H9 (cell line): ENCODE measurements at regions not wholly inside any gene's neighbourhood (a gene's known extent, or its start where the extent isn't known, plus 50 kb on each side); places are given as distances from the start of the nearest gene placed in this dataset.

Source experiments
- DNase-seq: peaks from one replicate; pipeline ENCODE4 v3.0.0-alpha.2; 2017
- H2AFZ ChIP-seq: one replicate; pipeline ENCODE4 v1.6.1; 2013; ENCODE audit warnings: mild to moderate bottlenecking, low read length, control low read depth, moderate library complexity
- H2AK5ac ChIP-seq: 2 replicates; pipeline ENCODE4 v1.6.1; 2013; ENCODE audit warnings: low read length, control low read depth, mixed read lengths; ENCODE audit not compliant: insufficient read length
- H2BK120ac ChIP-seq: one replicate; pipeline ENCODE4 v1.6.1; 2013; ENCODE audit warnings: low read depth, mild to moderate bottlenecking, low read length, control low read depth, inconsistent platforms; ENCODE audit not compliant: poor library complexity, severe bottlenecking
- H2BK12ac ChIP-seq: 2 replicates; pipeline ENCODE4 v1.6.1; 2013; ENCODE audit warnings: low read length, control low read depth, mixed read lengths, low read depth; ENCODE audit not compliant: insufficient read length
- H2BK15ac ChIP-seq: 2 replicates; pipeline ENCODE4 v1.6.1; 2013; ENCODE audit warnings: low read depth, low read length, control low read depth
- H2BK20ac ChIP-seq: one replicate; pipeline ENCODE4 v1.6.1; 2013; ENCODE audit warnings: low read depth, mild to moderate bottlenecking, low read length, control low read depth, inconsistent platforms; ENCODE audit not compliant: poor library complexity, severe bottlenecking
- H2BK5ac ChIP-seq: 2 replicates; pipeline ENCODE4 v1.6.1; 2013; ENCODE audit warnings: low read length, control low read depth, mixed read lengths; ENCODE audit not compliant: insufficient read length
- H3K14ac ChIP-seq: 2 replicates; pipeline ENCODE4 v1.6.1; 2013; ENCODE audit warnings: low read length, control low read depth; ENCODE audit not compliant: insufficient read depth
- H3K18ac ChIP-seq: 2 replicates; pipeline ENCODE4 v1.6.1; 2013; ENCODE audit warnings: low read depth, mild to moderate bottlenecking, mixed read lengths, low read length, control low read depth; ENCODE audit not compliant: insufficient read length
- H3K23ac ChIP-seq: 2 replicates; pipeline ENCODE4 v1.6.1; 2013; ENCODE audit warnings: low read length, control low read depth, mixed read lengths, low read depth; ENCODE audit not compliant: insufficient read length
- H3K23me2 ChIP-seq: 2 replicates; pipeline ENCODE4 v1.6.1; 2013; ENCODE audit warnings: low read depth, mild to moderate bottlenecking, mixed read lengths, low read length, control low read depth; ENCODE audit not compliant: insufficient read length, poor library complexity, severe bottlenecking
- H3K27ac ChIP-seq: 2 replicates; pipeline ENCODE4 v1.5.1; 2013; ENCODE audit warnings: low read length, control low read depth, mixed read lengths, low read depth; ENCODE audit not compliant: insufficient read length
- H3K27me3 ChIP-seq: 2 replicates; pipeline ENCODE4 v1.6.1; 2013; ENCODE audit warnings: low read length, control low read depth, inconsistent platforms; ENCODE audit not compliant: insufficient read depth
- H3K4ac ChIP-seq: 2 replicates; pipeline ENCODE4 v1.6.1; 2013; ENCODE audit warnings: low read depth, mild to moderate bottlenecking, control low read depth, inconsistent platforms, low read length, moderate library complexity
- H3K4me1 ChIP-seq: 2 replicates; pipeline ENCODE4 v1.6.1; 2013; ENCODE audit warnings: low read length, control low read depth, inconsistent platforms; ENCODE audit not compliant: insufficient read depth
- H3K4me2 ChIP-seq: 2 replicates; pipeline ENCODE4 v1.6.1; 2013; ENCODE audit warnings: low read length, control low read depth, mixed read lengths; ENCODE audit not compliant: insufficient read length, insufficient read depth
- H3K56ac ChIP-seq: 2 replicates; pipeline ENCODE4 v1.6.1; 2013; ENCODE audit warnings: low read depth, mild to moderate bottlenecking, mixed read lengths, low read length, control low read depth; ENCODE audit not compliant: insufficient read length
- H3K79me1 ChIP-seq: 2 replicates; pipeline ENCODE4 v1.6.1; 2013; ENCODE audit warnings: low read depth, mild to moderate bottlenecking, moderate library complexity, low read length, control low read depth, inconsistent platforms; ENCODE audit not compliant: insufficient read depth, poor library complexity, severe bottlenecking
- H3K79me2 ChIP-seq: 2 replicates; pipeline ENCODE4 v1.6.1; 2013; ENCODE audit warnings: low read length, control low read depth, inconsistent platforms; ENCODE audit not compliant: insufficient read depth
- H3K9ac ChIP-seq: 2 replicates; pipeline ENCODE4 v1.6.1; 2013; ENCODE audit warnings: low read length, control low read depth, mixed read lengths; ENCODE audit not compliant: insufficient read length; ENCODE audit errors: extremely low read depth
- H3K9me3 ChIP-seq: one replicate; pipeline ENCODE4 v1.6.1; 2013; ENCODE audit warnings: low read depth, low read length, inconsistent platforms; ENCODE audit not compliant: control insufficient read depth
- H3T11ph ChIP-seq: one replicate; pipeline ENCODE4 v1.6.1; 2013; ENCODE audit warnings: mild to moderate bottlenecking, low read length, control low read depth, inconsistent platforms
- H4K20me1 ChIP-seq: one replicate; pipeline ENCODE4 v1.6.1; 2013; ENCODE audit not compliant: control insufficient read depth, insufficient read length, insufficient read depth
- H4K5ac ChIP-seq: 2 replicates; pipeline ENCODE4 v1.6.1; 2013; ENCODE audit warnings: low read depth, mild to moderate bottlenecking, mixed read lengths, low read length, control low read depth; ENCODE audit not compliant: insufficient read length
- H4K8ac ChIP-seq: replicated peaks from 2 replicates; pipeline ENCODE4 v1.6.1; 2013; ENCODE audit warnings: low read length, control low read depth, mixed read lengths, low read depth; ENCODE audit not compliant: insufficient read length
- H4K91ac ChIP-seq: 2 replicates; pipeline ENCODE4 v1.6.1; 2013; ENCODE audit warnings: low read depth, mild to moderate bottlenecking, moderate library complexity, mixed read lengths, low read length, control low read depth; ENCODE audit not compliant: insufficient read length
- H3K27ac Mint-ChIP-seq, 3 experiments: 2 replicates in 2 of 3; 3 replicates in 1 of 3; pipeline ENCODE4 v1.8.0; 2020 to 2021; ENCODE audit warnings: mixed read lengths in 3 of 3, mild to moderate bottlenecking in 1 of 3, moderate library complexity in 1 of 3
- H3K27me3 Mint-ChIP-seq: 2 replicates; pipeline ENCODE4 v1.8.0; 2021; ENCODE audit warnings: low read depth, mild to moderate bottlenecking, moderate library complexity, mixed read lengths
- H3K36me3 Mint-ChIP-seq, 3 experiments: 2 replicates in 2 of 3; 3 replicates in 1 of 3; pipeline ENCODE4 v1.8.0; 2020 to 2021; ENCODE audit warnings: low read depth in 3 of 3, mixed read lengths in 3 of 3; ENCODE audit not compliant: insufficient read depth in 1 of 3
- H3K4me1 Mint-ChIP-seq, 2 experiments: 2 replicates each; pipeline ENCODE4 v1.8.0; 2020; ENCODE audit warnings: mixed read lengths in 2 of 2
- H3K4me3 Mint-ChIP-seq, 2 experiments: 2 replicates in 1 of 2; 3 replicates in 1 of 2; pipeline ENCODE4 v1.8.0; 2020 to 2021; ENCODE audit warnings: mild to moderate bottlenecking in 2 of 2, mixed read lengths in 2 of 2, moderate library complexity in 1 of 2
- H3K9me3 Mint-ChIP-seq, 2 experiments: 2 replicates in 1 of 2; 3 replicates in 1 of 2; pipeline ENCODE4 v1.8.0; 2020; ENCODE audit warnings: mild to moderate bottlenecking in 2 of 2, mixed read lengths in 2 of 2, moderate library complexity in 1 of 2
- WGBS: extraction: QIAGEN DNeasy Blood & Tissue Kit; methylation state at CpG from one replicate; pipeline ENCODE4 v1.1.7; 2013; ENCODE audit warnings: missing lambda C conversion rate, low lambda C conversion rate, mixed read lengths; ENCODE audit not compliant: insufficient read length; ENCODE audit errors: extremely low coverage; 5-methylcytosine and 5-hydroxymethylcytosine counted together
- TF ChIP-seq, protein P1 (sequence below): fragments of 200-600 bp; sonication (generic); conservative IDR thresholded peaks from 3 replicates; pipeline ENCODE4 v1.8.0; 2021; ENCODE audit warnings: antibody characterized with exemption, mild to moderate bottlenecking

DNA sequence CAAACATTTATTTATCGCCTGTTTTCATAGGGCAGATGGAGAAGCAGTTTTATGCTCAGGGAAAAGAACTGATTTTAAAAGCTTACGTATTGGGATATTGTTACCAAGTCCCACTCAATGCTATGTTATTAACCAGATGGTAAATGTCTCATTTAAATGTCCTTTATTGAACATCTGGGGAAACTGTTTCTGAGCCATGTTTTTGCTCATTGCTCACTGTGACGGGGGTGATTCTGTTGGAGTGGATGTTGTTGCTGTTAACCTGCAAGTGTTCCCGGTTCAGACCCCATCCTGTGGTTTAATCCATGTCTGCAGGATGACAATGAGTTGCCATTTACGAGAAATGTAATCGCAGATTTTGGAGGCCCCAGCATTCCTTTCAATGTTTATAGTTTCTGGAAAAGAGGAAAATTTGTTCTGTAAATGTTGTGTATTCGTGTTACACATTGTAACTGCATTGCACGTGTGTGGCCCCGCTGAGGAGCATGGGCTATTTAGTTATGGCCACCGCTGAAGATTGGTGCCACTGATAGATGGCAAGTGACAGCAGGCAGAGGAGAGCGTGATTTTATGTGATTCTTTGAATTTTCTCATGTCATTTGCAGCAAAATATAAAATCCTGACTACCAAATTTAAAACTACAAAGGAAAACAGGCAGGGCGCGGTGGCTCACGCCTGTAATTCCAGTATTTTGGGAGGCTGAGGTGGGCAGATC, 174.8 kb upstream of the COPS8 start:
- peaks cover 9 to 11% of the 10 kb centered on the region in 2 experiments for H3K4me1 Mint-ChIP-seq

More for the DNA sequence above, 174.8 kb upstream of the COPS8 start:
- no peaks in the 10 kb centered on the region for H3K79me1 ChIP-seq
- H4K20me1 ChIP-seq = no peaks in the 10 kb centered on the region
- Mint-ChIP-seq H3K27me3 (peaks cover 9% of the 10 kb centered on the region), H3K4me3 (no peak overlapping the region), H3K9me3 (no peaks in the 10 kb centered on the region), H3K27ac (no peak overlapping the region), H3K36me3 (no peaks in the 10 kb centered on the region)
- H3K27ac ChIP-seq = no peak overlapping the region
- TF ChIP-seq, protein P1, sequence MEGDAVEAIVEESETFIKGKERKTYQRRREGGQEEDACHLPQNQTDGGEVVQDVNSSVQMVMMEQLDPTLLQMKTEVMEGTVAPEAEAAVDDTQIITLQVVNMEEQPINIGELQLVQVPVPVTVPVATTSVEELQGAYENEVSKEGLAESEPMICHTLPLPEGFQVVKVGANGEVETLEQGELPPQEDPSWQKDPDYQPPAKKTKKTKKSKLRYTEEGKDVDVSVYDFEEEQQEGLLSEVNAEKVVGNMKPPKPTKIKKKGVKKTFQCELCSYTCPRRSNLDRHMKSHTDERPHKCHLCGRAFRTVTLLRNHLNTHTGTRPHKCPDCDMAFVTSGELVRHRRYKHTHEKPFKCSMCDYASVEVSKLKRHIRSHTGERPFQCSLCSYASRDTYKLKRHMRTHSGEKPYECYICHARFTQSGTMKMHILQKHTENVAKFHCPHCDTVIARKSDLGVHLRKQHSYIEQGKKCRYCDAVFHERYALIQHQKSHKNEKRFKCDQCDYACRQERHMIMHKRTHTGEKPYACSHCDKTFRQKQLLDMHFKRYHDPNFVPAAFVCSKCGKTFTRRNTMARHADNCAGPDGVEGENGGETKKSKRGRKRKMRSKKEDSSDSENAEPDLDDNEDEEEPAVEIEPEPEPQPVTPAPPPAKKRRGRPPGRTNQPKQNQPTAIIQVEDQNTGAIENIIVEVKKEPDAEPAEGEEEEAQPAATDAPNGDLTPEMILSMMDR = no peak
- H3K79me2 ChIP-seq = no peaks in the 10 kb centered on the region
- no peak for DNase-seq
- no peak overlapping the region for H3K56ac ChIP-seq
- no peak overlapping the region for H3K18ac ChIP-seq
- H2BK20ac ChIP-seq = no peak overlapping the region
- H4K91ac ChIP-seq = no peak overlapping the region
- H3T11ph ChIP-seq = no peak overlapping the region
- H3K9ac ChIP-seq = no peak overlapping the region
- H3K23me2 ChIP-seq = no peaks in the 10 kb centered on the region
- no peak overlapping the region for H2AK5ac ChIP-seq
- no peak overlapping the region for H2BK5ac ChIP-seq
- H3K23ac ChIP-seq = no peak overlapping the region
- H2BK15ac ChIP-seq = no peak overlapping the region
- H3K4ac ChIP-seq = no peak overlapping the region
- H4K5ac ChIP-seq = no peak overlapping the region
- no peak overlapping the region for H4K8ac ChIP-seq
- no peak overlapping the region for H2AFZ ChIP-seq
- H3K4me2 ChIP-seq = no peak overlapping the region
- no peaks in the 10 kb centered on the region for H3K9me3 ChIP-seq
- no peaks in the 10 kb centered on the region for H3K27me3 ChIP-seq
- no CpG with 5 or more reads among the region's 14 CpGs for WGBS
- H3K14ac ChIP-seq = no peak overlapping the region
- H3K4me1 ChIP-seq = no peaks in the 10 kb centered on the region
- H2BK12ac ChIP-seq = no peak overlapping the region
- H2BK120ac ChIP-seq = no peak overlapping the region
